Iris pigment epithelial cell (primary cell): ENCODE measurements at regions not wholly inside any gene's neighbourhood (a gene's known extent, or its start where the extent isn't known, plus 50 kb on each side); places are given as distances from the start of the nearest gene placed in this dataset.

Source experiments
- DNase-seq: peaks from one replicate; pipeline ENCODE4 v3.0.0-alpha.2; 2011; ENCODE audit warnings: low read depth

GRCh38 chr9:108675708-108676107 lies 180.1 kb downstream of the ACTL7B start:
- DNase-seq: no peak

GRCh38 chr9:108674766-108675530 lies 180.8 kb downstream of the ACTL7B start:
- no peak for DNase-seq

- peak; percentile 15 for DNase-seq
These were observed 182.4 kb downstream of the ACTL7B start for GRCh38 chr9:108673386-108673785.

- no peak for DNase-seq
These were observed 183.2 kb downstream of the ACTL7B start for GRCh38 chr9:108672475-108673190.

- DNase-seq: no peak
These were observed 184.0 kb downstream of the ACTL7B start for GRCh38 chr9:108671794-108672193.

GRCh38 chr9:108671176-108671575 lies 184.6 kb downstream of the ACTL7B start:
- DNase-seq: no peak

GRCh38 chr9:108668938-108669335 lies 186.8 kb downstream of the ACTL7B start:
- no peak for DNase-seq

- no peak for DNase-seq
These were observed 187.4 kb downstream of the ACTL7B start for GRCh38 chr9:108668191-108668937.

GRCh38 chr9:108666240-108666784 lies 189.5 kb downstream of the ACTL7B start:
- DNase-seq: peak; percentile 12

- no peak for DNase-seq
These were observed 190.1 kb downstream of the ACTL7B start for GRCh38 chr9:108665521-108666239.

- DNase-seq: no peak
These were observed 191.2 kb downstream of the ACTL7B start for GRCh38 chr9:108664309-108665255.

GRCh38 chr9:108663422-108663821 lies 192.4 kb downstream of the ACTL7B start:
- DNase-seq: no peak

- DNase-seq: no peak
These were observed 192.8 kb downstream of the ACTL7B start for GRCh38 chr9:108662956-108663355.

GRCh38 chr9:108662091-108662875 lies 193.5 kb downstream of the ACTL7B start:
- no peak for DNase-seq

GRCh38 chr9:108656566-108656965 lies 199.2 kb downstream of the ACTL7B start:
- DNase-seq: no peak

GRCh38 chr9:108655818-108656217 lies 200.0 kb downstream of the ACTL7B start:
- DNase-seq: no peak

- DNase-seq: peak; percentile 20
These were observed 201.2 kb downstream of the ACTL7B start for GRCh38 chr9:108654566-108654965.

GRCh38 chr9:108652851-108653250 lies 202.9 kb downstream of the ACTL7B start:
- no peak for DNase-seq

- DNase-seq: no peak
These were observed 205.0 kb downstream of the ACTL7B start for GRCh38 chr9:108650826-108651225.

- DNase-seq: no peak
These were observed 210.3 kb downstream of the ACTL7B start for GRCh38 chr9:108645520-108645919.
